GM23248 (cell line): ENCODE measurements at regions not wholly inside any gene's neighbourhood (a gene's known extent, or its start where the extent isn't known, plus 50 kb on each side); places are given as distances from the start of the nearest gene placed in this dataset.

Experiments
- EZH2 ChIP-seq: fragments of 200-600 bp; sonication (generic); IDR thresholded peaks from 2 replicates; pipeline ENCODE4 v1.6.1; 2018; ENCODE audit warnings: antibody characterized with exemption, mild to moderate bottlenecking; ENCODE audit not compliant: insufficient read depth, poor library complexity, severe bottlenecking
- EZH2phosphoT487 ChIP-seq: fragments of 200-600 bp; sonication (generic); IDR thresholded peaks from 2 replicates; pipeline ENCODE4 v1.6.1; 2018; ENCODE audit warnings: antibody characterized with exemption, moderate library complexity, mild to moderate bottlenecking, low read depth; ENCODE audit not compliant: insufficient read depth

GRCh38 chr4:1494416-1495315 lies 88.4 kb upstream of the NKX1-1 start:
- TF ChIP-seq EZH2 (no peak), EZH2phosphoT487 (no peak)
